ENCODE measurements at regions not wholly inside any gene's neighbourhood (a gene's known extent, or its start where the extent isn't known, plus 50 kb on each side); places are given as distances from the start of the nearest gene placed in this dataset.
A peak's percentile ranks its signal among the peaks of the same experiment; 100 is the strongest.

DNA sequence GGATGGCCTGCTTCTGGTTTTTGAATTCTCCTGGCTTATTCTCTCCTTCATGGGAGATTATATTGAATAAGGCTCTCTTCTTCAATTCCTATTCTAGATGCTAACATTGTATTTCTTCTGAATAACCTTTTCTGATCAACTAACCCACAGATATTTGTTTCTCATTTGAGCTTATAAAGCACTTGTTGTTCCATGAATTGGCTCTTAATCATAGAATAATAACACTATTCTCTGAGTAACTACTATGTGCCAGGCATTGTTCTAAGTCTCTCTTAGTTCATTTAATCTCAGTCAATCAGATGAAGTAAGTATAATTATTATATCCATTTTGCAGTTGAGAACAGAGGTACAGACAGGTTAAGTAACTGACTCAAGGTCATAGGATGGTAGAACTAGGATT, 136.3 kb upstream of the MLIP start:
- no peak for DNase-seq (ENCODE audit: low read depth)

DNA sequence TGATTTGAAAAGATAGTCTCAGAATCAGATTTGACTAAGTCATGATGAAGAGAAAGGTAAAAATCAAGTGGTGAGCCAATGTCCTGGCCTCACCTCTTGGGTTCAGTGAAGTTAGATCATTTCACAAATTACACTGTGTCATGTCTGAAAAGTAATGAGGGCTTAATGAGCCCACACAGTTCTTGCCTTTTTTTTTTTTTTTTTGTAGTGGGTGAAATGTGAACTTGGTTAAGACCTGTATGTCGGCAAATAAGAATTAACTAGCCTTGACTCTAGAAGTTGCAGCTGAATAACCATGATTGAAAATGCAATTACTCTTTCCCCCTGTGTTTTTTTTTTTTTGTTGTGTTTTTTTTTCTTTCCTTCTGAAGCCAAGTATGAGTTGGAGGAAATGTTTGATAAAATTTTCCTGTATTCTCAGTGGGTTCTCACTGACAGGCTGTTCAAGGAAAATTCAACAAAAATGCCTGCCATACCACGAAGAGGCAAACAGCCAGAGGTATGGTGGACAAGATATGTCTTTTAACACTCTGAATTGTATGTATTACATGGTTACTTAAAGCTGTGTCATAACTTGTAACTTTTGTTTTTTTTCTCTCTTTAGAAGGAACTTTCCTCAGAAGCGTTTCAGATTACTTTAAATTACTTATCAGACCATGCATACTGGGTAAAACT, 135.2 kb upstream of the MLIP start:
- peak; percentile 34 for DNase-seq (ENCODE audit: low read depth)

DNA sequence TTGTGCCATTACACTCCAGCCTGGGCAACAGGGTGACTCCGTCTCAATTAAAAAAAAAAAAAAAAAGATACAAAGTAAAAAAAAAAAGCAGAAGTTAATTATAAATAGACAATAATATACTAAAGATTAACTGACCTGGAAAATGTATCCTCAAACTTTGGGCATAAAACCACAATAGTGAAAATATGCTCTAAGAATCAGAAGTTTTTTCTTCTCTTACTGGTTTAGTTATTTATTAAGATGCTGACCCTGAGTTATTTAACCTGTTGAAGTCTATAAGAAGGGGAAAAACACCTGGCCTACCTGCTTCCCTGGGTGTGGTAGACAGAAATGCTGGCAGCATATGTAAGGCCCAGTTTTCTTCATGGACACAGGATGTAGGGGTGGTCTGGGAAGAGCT, 133.7 kb upstream of the MLIP start:
- DNase-seq (ENCODE audit: low read depth), result no peak

DNA sequence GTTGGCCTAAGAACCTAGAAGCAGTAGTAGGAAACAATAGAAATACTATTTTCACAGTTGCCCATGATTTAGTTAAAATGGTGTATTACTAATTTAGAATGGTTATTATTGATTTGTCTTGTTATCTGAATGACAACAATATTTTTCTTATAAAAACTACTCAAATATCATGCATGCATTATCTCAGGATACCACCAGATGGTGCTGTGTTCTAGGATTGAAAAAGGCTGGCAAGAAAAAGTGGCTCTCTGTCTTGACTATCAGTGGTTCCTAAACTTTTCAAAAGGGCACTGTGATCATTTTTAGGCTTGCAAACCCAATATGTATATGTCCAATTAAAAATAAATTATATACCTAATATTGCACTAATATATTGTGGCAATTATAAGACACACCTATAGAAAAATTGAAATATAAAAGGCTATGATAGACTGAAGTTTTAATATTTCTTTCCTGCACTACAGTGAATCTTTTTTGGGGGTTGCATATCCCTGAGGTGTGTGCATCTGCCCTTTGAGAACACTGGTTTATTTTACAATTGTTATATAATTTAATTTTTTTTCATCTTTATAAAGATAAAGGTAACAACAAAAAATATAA, 131.7 kb upstream of the MLIP start:
- DNase-seq (ENCODE audit: low read depth), result peak; percentile 49

DNA sequence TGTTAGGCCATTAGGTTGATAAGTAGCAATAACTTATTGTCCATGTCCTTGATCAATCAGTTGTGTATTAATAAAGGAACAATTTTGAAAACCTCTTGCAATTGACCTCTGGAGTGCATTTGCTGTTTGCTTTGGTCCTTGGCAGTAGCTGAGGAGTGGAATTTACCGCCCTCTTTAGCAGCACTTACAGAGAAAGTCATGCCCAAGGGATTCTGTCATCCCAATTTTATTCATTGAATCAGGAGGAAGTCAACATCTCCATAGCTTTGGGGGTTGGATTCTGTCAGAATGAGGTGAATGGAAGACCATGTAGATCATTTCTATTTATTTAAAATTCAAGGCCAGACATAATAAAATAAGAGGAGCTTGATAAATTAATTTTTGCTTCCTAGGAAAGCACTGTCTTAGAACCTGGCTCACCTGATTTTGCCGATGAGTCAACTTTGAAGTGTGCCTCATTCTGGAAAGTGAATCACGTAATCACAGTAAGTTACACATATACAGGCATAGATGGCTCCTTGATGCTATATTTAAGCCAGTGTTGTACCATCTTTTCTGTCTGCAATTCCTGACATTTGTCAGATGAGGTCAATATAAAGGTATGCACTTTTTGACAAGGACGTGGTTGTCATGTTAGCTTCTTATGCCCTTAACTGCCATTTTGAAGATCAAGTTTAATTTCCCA, 128.7 kb upstream of the MLIP start:
- peak; percentile 53 for DNase-seq (ENCODE audit: low read depth)

DNA sequence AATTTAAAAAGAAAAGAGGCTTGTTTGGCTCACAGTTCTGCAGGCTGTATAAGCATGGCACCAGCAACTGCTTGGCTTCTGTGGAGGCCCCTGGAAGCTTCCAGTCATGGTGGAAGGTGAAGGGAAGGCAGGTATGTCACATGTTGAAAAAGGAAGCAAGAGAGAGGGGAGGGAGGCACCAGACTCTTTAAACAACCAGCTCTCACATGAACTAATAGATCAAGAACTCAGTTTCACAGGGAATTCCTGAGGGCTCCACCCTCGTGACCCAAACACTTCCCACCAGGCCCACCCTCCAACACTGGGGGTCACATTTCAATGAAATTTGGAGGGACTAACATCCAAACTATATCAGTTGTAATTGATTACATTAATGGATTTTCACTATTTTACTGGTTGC, 127.9 kb upstream of the MLIP start:
- DNase-seq (ENCODE audit: low read depth), result no peak

DNA sequence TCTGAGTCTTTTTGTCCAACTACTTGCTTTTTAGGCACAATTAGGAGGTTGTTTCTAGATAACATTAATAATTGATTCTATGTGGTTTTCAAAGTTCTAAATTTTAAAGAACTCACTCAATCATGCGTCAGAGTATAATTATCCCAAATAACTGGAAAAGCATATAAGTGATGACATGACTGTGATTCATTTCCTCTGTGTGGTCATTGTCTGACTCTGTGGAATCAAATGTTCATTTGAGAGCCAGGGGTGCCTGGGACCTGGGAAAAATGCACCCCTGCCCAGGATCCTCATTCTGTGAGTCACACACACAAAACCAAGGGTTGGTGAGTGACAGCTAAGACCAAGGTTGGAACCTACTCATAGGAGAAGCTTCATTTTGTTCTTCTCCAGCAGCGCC, 127.1 kb upstream of the MLIP start:
- peak; percentile 97 for DNase-seq (ENCODE audit: low read depth)

DNA sequence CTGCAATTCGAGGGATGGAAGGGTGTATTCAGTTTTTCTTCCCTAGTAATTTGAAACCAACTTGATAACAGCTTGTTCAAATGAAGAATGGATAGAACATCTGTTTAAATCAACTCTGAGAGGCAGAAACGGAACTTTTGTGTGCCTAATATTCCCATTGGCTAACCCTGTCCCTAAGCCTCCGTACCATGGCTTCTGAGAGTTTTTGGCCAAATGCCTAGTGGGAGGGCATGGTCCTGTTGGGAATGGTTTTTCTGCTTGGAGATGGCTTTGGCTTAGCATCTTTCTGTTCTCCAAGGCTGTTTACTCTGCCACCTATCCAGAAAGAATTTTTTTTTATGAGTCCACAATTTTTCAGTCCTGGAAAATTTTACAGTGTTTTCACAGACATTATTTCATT, 126.7 kb upstream of the MLIP start:
- DNase-seq (ENCODE audit: low read depth), result no peak

DNA sequence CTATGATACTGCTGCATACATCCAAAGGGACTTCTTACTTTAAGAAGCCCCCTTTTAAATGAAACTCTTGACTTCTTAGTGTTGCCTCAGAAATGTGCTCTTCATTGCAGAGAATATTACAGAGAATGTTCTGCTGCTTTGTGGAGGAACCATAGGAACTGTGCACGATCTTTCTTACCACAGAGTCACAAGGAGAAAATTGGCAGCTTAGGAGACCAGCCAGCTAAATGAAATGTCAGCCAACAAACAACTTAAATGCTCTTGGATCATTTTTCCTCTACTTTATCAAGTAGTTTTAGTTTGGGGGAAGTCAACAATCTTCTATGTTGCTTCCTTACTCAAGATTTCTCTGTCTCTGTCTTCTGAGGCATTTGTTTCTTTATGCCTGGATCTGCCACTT, 125.9 kb upstream of the MLIP start:
- DNase-seq (ENCODE audit: low read depth), result no peak

DNA sequence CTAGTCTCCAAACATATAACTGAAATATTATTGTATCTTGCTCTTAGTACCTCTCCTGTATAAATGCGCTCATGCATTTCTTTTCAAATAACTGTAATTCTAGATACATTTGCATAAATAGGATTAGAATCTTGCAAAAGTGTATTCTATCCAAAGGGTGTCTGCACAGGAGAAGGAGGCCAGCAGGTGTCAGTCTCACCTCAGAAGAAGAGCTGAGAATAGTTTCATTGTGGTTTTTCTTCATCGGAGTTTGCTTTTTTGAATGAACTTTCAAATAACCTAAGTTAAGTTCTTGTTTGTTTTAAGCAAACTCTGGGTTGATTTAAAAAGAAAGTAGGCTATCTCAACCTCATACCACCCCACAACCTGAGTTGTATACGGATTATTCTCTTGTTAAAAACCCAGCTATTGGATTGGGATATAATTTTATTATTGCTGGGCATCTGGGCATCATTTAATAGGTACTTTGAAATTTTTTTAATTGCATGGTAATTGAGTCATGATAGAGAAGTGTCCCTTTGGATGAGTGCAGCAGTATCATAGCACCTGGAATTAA, 125.0 kb upstream of the MLIP start:
- DNase-seq (ENCODE audit: low read depth), result peak; percentile 69

DNA sequence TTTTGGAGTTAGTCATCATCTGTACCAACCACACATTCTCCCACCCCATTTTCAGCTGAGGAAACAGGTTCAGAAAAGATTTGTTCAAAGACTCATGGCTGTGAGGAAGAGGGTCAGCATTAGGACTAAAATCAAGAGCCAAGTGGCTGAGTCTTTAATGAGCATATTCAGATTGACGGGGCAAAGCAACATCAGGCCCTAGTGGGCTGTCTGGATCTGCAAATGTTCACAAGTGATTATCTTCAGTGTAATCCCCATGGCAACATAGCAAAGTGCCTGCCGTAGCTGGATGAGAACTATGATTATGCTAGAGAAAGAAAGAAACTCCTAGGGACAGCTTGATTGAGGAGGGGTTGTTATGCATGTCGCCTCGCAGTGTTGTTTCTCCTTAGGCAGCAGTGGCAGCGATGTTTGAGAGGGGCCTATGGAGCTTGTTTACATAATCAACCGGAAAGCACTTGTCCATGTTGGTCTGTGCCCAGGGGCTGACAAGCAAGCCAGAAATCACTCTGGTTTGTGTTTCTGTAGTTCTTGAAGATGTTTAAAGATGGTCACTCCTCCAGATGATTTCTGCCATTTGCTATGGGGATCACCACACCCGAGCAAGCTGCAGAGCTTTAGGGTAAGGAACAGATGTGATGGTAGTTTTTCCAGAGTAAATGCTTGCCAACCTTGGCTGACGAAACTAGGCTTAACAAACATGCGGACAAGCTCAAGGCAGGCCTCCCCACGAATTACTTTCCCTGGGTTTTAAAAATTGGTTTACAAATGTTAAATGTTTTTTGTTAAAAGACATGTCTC, 124.3 kb upstream of the MLIP start:
- DNase-seq (ENCODE audit: low read depth), result peak; percentile 37

DNA sequence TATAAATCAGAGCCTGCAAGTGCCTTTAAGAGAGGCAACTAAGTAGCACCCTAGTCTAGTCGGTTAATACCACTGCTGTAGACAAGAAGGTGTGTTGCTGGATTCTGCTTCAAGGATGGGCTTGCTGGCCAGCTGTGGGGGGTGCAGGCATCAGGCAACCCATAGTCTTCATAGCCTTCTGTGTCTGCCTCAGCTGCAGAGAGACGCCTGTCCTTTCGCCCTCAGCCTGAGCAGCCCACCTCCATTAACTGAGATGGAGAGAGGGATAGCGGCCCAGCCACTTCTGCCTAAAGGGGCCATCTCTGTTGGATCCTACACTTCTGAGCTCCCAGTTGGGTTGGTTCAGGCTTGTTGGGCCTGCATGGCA, 123.7 kb upstream of the MLIP start:
- DNase-seq (ENCODE audit: low read depth), result no peak

DNA sequence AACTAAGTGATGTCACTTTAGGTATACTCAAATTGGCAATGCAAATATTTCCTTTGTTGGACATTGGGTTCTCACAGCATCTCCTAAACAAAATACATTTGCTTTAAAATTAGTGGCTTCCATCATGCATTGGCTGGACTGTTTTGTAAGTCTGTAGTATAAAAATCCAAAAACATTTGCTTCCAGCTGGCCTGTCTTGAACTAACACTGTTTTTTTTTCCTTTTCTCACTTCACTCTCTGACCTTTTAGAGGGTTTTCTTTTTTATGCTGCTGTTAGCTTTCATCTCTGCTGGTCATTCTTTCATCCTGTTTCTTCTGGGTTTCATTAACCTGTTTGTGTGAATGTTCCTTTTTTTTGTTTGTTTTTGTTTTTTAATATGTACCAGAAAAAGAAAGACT, 121.7 kb upstream of the MLIP start:
- DNase-seq (ENCODE audit: low read depth), result no peak

DNA sequence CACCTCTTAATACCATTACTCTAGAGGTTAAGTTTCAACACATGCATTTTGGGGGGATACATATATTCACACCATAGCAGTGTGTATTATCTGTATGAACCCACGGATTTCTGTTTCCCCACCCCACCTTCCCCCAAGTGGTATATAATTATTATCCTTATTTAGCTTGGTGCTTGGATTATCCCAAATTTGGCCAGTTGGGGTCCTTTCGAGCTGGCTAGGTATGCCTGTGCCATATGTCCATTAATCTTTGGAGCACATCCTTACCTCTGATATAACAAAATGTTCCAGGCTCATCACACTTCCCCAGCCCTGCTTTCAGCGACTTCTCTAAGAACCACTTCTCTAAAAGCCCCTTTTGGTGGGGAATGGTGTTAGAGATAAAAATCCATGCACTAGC, 118.7 kb upstream of the MLIP start:
- DNase-seq (ENCODE audit: low read depth), result no peak

DNA sequence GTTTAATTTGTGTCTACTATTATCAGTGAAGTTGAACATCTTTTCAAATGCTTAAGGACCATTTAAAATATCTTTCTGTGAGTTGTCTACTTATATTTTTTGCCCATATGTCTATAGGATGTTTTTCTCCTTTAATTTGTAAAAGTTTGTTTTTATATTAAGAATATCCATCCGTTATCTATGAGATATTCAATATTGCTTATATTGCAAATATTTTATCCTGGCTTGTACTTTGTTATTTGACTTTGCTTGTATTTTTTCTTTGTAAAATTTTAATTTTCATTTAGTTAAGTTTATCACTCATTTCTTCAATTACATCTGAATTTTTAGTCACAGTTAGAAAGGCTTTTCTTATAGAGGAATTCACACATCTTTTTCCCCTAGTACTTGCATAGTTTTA, 117.0 kb upstream of the MLIP start:
- no peak for DNase-seq (ENCODE audit: low read depth)

DNA sequence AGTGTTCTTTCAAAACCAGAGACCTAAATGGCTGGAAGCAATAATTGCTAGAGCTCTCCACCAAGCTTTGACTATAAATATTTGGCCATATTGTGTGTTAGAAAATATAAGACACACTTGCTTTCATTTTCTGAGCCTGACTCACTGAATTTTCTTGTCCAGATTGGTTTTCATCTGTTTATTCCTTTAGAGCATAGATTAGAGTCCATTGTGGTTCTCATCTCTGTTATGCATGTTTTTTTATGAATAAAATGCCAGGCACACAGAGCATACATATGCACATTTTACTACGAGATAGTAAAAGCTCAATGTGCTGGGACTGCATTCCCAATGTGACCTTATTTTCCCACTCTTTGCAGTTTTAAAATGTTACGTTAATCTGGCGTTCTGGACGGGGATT, 115.3 kb upstream of the MLIP start:
- DNase-seq (ENCODE audit: low read depth), result no peak

DNA sequence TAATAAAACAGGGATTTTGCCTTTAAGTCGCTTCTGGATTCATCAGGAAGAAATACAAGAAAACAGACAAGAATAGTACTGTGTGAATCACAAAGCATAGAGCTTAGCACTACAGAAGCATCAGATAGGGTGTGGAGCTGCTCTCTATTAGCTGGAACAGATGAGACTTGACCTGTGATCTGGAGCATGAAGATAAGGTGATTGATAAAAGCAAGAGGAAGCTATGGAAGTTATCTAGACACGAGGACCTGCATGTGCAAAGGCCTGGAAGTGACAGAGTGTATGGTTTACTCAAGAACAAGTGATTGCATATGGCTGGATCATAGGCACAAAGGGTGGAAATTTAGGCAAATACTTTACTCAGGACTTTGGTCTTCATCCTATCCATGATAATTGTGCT, 112.9 kb upstream of the MLIP start:
- DNase-seq (ENCODE audit: low read depth), result no peak

DNA sequence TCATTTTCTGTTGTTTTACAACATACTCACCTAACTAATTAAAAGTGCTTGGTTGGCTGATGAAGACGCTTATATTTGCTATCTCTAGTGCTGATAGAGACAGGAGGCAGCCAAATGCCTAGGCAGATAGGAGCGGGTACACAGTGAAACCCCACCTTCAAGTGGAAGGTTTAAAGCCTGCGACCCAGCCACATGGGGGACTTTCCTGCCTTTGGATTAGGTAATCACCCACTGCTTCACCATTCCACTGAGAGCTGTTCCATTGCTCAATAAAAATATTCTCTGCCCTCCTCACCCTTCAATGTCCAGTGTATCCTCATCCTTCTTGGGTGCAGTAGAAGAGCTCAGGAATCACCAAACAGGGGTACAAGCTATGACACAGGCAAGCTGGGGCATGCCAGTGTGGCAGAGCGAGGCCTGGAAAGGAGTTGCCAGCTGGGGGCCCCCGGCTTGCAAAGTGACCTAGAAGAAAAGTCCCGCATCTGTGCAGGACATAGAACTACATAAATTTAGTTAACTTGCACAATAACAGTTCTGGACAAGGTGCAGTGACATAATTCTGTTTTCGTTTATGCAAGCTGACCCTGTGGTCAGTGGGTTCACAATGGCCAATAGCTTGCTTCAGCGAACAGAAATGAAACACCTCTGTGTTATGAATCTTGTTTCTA, 112.0 kb upstream of the MLIP start:
- DNase-seq (ENCODE audit: low read depth), result no peak

DNA sequence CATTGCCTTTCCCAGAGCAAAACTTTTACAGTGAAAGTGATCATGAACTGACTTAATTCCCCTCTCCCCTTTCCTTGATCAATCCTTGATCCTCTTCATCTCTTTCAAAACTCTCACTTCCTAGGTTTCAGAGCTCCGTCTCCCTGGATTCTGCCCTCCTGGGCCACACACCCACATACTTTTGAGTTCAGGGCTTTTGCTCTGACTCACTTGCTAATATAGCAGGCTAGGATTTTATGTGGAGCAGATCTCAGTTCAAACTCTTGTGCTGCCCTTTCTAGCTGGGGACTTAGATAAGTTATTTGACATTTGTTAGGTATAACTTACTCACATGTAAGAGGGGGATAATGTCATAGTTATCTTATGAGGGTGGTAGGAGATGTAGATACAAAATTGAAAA, 109.1 kb upstream of the MLIP start:
- peak; percentile 45 for DNase-seq (ENCODE audit: low read depth)

DNA sequence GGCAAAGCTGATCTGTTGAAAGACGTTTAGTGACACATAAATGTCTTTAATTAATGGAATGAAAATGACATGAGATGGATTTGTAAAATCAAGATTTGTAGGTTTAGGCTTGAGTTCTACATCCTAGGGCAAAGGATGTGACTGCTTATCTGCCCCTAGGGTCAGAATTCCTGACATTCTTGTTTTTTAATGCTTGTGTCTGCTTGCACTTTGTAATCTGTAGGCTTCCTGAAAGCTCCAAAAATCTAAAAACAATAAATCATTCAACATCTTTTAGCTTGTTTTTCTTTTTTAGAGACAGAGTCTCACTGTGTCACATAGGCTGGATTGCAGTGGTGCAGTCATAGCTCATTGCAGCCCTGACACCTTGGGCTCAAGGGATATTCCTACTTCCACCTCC, 107.9 kb upstream of the MLIP start:
- peak; percentile 68 for DNase-seq (ENCODE audit: low read depth)

DNA sequence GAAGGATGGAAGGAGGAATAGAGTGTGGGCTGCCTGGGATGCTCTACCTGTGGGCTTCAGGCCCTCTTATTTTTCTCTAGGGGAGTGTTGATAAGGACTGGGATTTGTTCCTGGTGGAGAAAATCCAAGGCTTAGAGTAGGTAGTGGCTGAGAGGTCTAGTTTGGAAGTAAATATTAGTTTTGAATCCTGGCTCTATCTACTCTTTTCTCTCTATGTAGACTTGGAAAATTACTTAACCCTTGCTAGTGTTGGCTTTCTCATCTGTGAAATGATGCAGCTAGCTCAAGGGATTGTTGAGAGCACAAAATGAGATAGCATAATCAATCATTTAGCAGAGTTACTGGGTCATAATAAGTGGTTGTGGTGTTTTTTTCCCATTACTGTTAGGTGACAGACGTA, 102.7 kb upstream of the MLIP start:
- no peak for DNase-seq (ENCODE audit: low read depth)

DNA sequence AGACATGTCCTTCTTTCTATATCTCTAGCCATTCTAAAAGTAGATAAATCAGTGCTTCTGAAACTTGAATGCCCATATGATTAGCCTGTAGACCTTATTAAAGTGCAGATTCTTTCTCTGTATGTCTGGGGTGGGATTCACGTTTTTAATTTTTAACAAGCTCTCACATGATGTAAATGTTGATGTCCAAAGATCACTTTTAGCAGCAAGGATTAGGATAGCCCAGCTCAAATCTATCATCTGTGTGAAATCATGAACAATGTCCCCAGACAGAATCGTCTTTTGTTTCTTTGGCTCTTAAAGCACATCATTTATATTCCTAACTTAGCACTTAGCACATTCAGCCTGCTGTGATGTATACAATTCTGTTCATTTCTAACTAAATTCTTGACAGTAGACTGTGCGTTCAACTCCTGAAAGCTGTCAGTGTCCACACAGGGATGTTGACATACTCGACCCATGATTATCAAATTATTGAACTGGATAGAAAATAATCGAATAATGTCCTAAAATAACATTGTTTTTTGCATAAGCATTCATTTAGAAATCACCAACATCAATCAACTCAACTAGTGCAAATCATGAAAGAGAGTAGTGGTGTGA, 102.1 kb upstream of the MLIP start:
- DNase-seq (ENCODE audit: low read depth), result no peak
